ENCODE measurements at regions not wholly inside any gene's neighbourhood (a gene's known extent, or its start where the extent isn't known, plus 50 kb on each side); places are given as distances from the start of the nearest gene placed in this dataset.

- DNase-seq, result no peak
These were observed 58.9 kb downstream of the NUDT11 start for GRCh38 chrX:51437521-51437920.

- DNase-seq, result no peak
These were observed 61.3 kb downstream of the NUDT11 start for GRCh38 chrX:51435101-51435500.

DNA sequence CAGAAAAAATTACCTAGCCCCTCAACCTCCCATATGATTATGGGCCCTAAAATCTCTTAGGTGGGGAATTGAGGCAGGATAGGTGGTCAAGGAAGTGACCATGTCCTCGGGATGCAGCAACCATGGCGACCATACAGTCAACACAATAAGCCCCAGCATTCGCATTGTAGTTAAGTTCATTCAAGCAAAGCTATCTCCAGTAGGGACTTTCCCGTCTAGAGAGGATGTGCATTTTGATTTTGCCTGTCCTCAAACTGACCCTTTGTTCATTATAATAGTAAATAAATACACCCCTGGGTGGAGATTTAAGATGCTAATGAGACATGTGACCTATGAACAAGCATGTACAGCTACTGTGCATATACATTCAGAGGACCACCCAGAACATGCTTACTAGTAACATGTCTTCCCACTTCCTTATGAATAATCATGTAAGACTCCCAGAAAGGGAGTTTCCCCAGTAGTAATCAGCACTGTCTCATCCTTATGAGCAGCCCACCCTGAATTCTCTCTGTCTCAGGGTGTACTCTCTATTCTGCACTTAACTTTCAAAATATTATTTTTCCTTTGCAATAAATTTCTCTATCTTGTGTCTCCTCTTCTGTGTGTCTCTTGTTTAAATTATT lies 74.3 kb downstream of the NUDT11 start:
- no peak for DNase-seq

DNA sequence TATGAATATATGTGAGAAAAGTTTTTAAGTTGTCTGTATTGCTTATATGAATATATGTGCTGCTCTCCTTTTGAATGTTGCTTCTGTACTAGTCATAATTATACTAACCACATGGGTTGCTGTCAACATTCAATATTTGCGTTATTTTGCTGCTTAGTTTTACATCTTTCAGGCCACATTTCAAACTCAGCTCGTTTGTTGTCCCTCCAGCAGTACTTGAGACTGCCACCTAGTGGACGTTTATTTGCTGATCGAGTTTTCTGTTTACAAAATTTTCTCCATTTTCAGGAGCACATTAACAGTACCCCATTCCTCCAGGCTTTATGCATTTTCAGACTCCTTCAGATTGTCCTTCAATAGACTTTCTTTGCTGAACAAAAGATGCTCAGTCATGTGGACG lies 75.8 kb downstream of the NUDT11 start:
- peak; percentile 8 for DNase-seq

DNA sequence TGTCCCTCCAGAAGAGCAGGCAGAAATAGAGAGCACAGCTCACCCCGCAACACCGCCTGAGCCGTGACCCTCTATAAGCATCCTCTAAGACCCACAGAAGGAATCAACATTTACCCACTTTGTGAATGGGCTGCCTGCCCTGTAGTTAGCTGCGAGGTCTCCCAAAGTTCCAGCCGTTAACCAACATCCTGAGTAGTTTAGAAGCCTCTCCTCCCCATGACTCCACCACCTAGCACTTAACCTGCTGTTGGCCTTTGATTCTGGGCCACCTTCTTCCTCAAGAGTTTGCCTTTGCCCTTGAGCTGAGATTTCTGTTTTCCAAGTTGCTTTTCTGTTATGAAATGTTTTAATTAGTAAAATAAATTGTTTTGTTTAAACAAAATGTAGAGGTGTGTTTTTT lies 75.8 kb downstream of the NUDT10 start:
- DNase-seq, result no peak

DNA sequence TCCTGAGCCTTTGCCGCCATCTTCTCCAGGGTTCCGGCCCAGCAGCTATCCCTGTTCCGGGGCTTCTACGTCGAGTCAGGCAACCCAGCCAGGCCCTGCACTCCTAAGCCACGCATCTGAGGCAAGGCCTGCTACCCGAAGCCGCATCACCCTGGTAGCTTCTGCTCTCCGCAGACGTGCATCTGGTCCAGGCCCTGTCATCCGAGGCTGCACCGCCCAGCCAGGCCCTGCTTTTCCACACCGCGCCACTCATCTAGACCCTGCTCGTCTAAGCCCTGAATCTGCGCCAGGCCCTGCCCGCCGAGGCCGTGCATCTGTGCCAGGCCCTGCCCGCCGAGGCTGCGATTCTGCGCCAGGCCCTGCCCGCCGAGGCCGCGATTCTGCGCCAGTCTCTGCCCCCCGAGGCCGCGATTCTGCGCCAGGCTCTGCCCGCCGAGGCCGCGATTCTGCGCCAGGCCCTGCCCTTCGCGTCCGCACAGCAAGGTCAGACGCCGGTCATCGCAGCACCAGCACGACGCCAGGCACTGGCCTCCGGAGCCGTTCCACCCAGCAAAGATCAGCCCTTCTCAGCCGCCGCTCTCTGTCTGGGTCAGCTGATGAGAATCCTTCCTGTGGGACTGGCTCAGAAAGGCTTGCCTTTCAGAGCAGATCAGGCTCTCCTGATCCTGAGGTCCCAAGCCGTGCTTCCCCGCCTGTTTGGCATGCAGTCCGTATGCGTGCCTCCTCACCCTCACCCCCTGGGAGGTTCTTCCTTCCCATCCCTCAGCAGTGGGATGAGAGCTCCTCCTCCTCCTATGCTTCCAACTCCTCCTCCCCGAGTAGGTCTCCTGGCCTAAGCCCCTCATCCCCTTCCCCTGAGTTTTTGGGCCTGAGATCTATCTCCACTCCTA lies 75.1 kb downstream of the NUDT10 start:
- DNase-seq, result no peak

- no peak for DNase-seq
These were observed 74.3 kb downstream of the NUDT10 start for GRCh38 chrX:51406688-51407519.

DNA sequence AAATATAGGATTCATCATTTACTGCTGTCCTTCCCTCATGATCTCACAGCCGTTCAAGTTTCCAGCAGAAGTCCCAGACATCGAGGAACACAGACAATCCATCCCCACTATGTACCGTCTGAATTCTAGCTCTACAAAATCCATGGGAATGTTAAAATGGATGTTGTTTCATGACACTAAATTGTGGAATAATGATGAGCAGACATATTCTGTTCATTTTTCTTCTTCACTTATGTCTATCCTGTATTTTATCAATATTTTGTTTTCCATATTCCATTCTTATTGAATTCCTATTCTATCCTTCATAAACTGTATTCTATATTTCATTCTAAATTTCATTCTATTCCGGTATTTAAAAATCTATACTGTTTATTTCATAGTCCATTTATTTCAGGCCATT lies 71.8 kb downstream of the NUDT10 start:
- no peak for DNase-seq

- no peak for DNase-seq
These were observed 63.4 kb downstream of the NUDT10 start for GRCh38 chrX:51395810-51396728.

DNA sequence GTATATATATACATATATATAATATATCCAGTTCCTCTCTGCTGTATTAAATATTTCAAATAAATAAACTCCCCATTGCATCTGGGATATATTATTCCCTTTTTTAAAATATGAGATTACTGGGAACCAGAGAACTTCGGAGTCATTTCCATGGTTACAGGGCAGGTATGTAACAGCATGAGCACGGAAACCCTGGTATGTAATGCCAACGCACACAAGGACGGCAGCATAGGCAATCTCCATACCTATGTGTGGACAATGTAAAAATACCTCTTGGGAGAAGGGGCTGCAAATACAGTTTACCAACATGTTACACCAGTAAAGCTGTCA lies 62.8 kb downstream of the NUDT10 start:
- DNase-seq, result no peak

Measured in NCI-H1048 (cell line).